Neural cell (in vitro differentiated cells): ENCODE measurements at regions not wholly inside any gene's neighbourhood (a gene's known extent, or its start where the extent isn't known, plus 50 kb on each side); places are given as distances from the start of the nearest gene placed in this dataset.

Experiments
- H2AFZ ChIP-seq: fragments of 200-600, 300-800 bp; sonication (generic), shearing (Covaris generic); 2 replicates; pipeline ENCODE4 v1.6.0; 2014; ENCODE audit warnings: low read depth, mild to moderate bottlenecking, antibody characterized with exemption, low read length, moderate library complexity
- H3F3A ChIP-seq: fragments of 200-600 bp; shearing (Covaris generic); 2 replicates; pipeline ENCODE4 v1.6.1; 2016; ENCODE audit warnings: mild to moderate bottlenecking, moderate library complexity, mixed read lengths, antibody characterized with exemption, low read length; ENCODE audit not compliant: insufficient read depth, poor library complexity, severe bottlenecking
- H3K27ac ChIP-seq: fragments of 200-600, 300-800 bp; sonication (generic), shearing (Covaris generic); 2 replicates; pipeline ENCODE4 v1.5.1; 2014; ENCODE audit warnings: mild to moderate bottlenecking, low read length, moderate library complexity
- H3K27me3 ChIP-seq: fragments of 300-800, 200-600 bp; sonication (generic), shearing (Covaris generic); 2 replicates; pipeline ENCODE4 v1.6.0; 2014; ENCODE audit warnings: mild to moderate bottlenecking, low read depth, low read length, moderate library complexity; ENCODE audit not compliant: insufficient read depth
- H3K36me3 ChIP-seq: fragments of 300-800, 200-600 bp; sonication (generic), shearing (Covaris generic); 2 replicates; pipeline ENCODE4 v1.5.1; 2014; ENCODE audit warnings: mild to moderate bottlenecking, antibody characterized with exemption, low read length, moderate library complexity; ENCODE audit not compliant: insufficient read depth
- H3K4me2 ChIP-seq: fragments of 300-800, 200-600 bp; sonication (generic), shearing (Covaris generic); 2 replicates; pipeline ENCODE4 v1.6.0; 2014; ENCODE audit warnings: mild to moderate bottlenecking, low read length
- H3K4me3 ChIP-seq: fragments of 300-800, 200-600 bp; sonication (generic), shearing (Covaris generic); 2 replicates; pipeline ENCODE4 v1.5.1; 2014; ENCODE audit warnings: mild to moderate bottlenecking, low read length, moderate library complexity
- H3K79me2 ChIP-seq: fragments of 200-600 bp; shearing (Covaris generic); replicated peaks from 2 replicates; pipeline ENCODE4 v1.6.0; 2014; ENCODE audit warnings: mild to moderate bottlenecking, low read length, moderate library complexity; ENCODE audit not compliant: insufficient read depth
- H3K9ac ChIP-seq: fragments of 300-800, 200-600 bp; sonication (generic), shearing (Covaris generic); 2 replicates; pipeline ENCODE4 v1.6.1; 2016; ENCODE audit warnings: mild to moderate bottlenecking, low read length, mixed read lengths
- H3K9me2 ChIP-seq: fragments of 200-600 bp; shearing (Covaris generic); 2 replicates; pipeline ENCODE4 v1.6.1; 2016; ENCODE audit warnings: mild to moderate bottlenecking, low read length, mixed read lengths; ENCODE audit not compliant: insufficient read depth
- H3K9me3 ChIP-seq: fragments of 200-600, 300-800 bp; sonication (generic), shearing (Covaris generic); 2 replicates; pipeline ENCODE4 v1.6.1; 2016; ENCODE audit warnings: mild to moderate bottlenecking, mixed run types, low read length, moderate library complexity, mixed read lengths
- H4K20me1 ChIP-seq: fragments of 200-600 bp; shearing (Covaris generic); 2 replicates; pipeline ENCODE4 v1.6.1; 2016; ENCODE audit warnings: mild to moderate bottlenecking, mixed run types; ENCODE audit not compliant: insufficient read depth
- EP300 ChIP-seq: fragments of 450-650 bp; conservative IDR thresholded peaks from 2 replicates; pipeline ENCODE4 v1.6.1; 2014; ENCODE audit warnings: antibody characterized with exemption, mild to moderate bottlenecking, moderate library complexity; ENCODE audit not compliant: poor library complexity, severe bottlenecking
- EZH2 ChIP-seq: fragments of 200-600, 300-800 bp; shearing (Covaris generic), sonication (generic); IDR thresholded peaks from 2 replicates; pipeline ENCODE4 v1.6.1; 2014; ENCODE audit warnings: antibody characterized with exemption, low read length, borderline replicate concordance, mild to moderate bottlenecking; ENCODE audit not compliant: insufficient read depth, poor library complexity, severe bottlenecking
- MXI1 ChIP-seq: fragments of 450-650 bp; conservative IDR thresholded peaks from 2 replicates; pipeline ENCODE4 v1.6.1; 2014; ENCODE audit warnings: antibody characterized with exemption, mild to moderate bottlenecking; ENCODE audit not compliant: poor library complexity, severe bottlenecking
- POLR2AphosphoS5 ChIP-seq: IDR thresholded peaks from 2 replicates; pipeline ENCODE4 v1.6.1; 2012
- RAD21 ChIP-seq: fragments of 450-650 bp; conservative IDR thresholded peaks from 2 replicates; pipeline ENCODE4 v1.6.1; 2014; ENCODE audit warnings: antibody characterized with exemption, mild to moderate bottlenecking, moderate library complexity
- REST ChIP-seq: IDR thresholded peaks from 2 replicates; pipeline ENCODE4 v1.6.1; 2012; ENCODE audit warnings: borderline replicate concordance
- SMC3 ChIP-seq: fragments of 450-650 bp; conservative IDR thresholded peaks from 2 replicates; pipeline ENCODE4 v1.6.1; 2014; ENCODE audit warnings: antibody characterized with exemption, mild to moderate bottlenecking, moderate library complexity; ENCODE audit not compliant: poor library complexity
- TAF1 ChIP-seq: IDR thresholded peaks from 2 replicates; pipeline ENCODE4 v1.6.1; 2012; ENCODE audit warnings: low read depth
- TF ChIP-seq, protein P1 (sequence below): fragments of 450-650 bp; IDR thresholded peaks from 2 replicates; pipeline ENCODE4 v1.5.1; 2014; ENCODE audit warnings: antibody characterized with exemption, mild to moderate bottlenecking, moderate library complexity; ENCODE audit not compliant: poor library complexity, severe bottlenecking

- H3K4me2 ChIP-seq: no peak overlapping the region
- no peaks in the 10 kb centered on the region for H3F3A ChIP-seq
- H3K27ac ChIP-seq: no peak overlapping the region
- H2AFZ ChIP-seq: no peak overlapping the region
- no peaks in the 10 kb centered on the region for H4K20me1 ChIP-seq
- no peak overlapping the region for H3K4me3 ChIP-seq
- no peaks in the 10 kb centered on the region for H3K27me3 ChIP-seq
- no peaks in the 10 kb centered on the region for H3K9me2 ChIP-seq
- no peak overlapping the region for H3K9ac ChIP-seq
- H3K36me3 ChIP-seq: no peaks in the 10 kb centered on the region
- TF ChIP-seq RAD21: no peak
- TF ChIP-seq, protein P1, sequence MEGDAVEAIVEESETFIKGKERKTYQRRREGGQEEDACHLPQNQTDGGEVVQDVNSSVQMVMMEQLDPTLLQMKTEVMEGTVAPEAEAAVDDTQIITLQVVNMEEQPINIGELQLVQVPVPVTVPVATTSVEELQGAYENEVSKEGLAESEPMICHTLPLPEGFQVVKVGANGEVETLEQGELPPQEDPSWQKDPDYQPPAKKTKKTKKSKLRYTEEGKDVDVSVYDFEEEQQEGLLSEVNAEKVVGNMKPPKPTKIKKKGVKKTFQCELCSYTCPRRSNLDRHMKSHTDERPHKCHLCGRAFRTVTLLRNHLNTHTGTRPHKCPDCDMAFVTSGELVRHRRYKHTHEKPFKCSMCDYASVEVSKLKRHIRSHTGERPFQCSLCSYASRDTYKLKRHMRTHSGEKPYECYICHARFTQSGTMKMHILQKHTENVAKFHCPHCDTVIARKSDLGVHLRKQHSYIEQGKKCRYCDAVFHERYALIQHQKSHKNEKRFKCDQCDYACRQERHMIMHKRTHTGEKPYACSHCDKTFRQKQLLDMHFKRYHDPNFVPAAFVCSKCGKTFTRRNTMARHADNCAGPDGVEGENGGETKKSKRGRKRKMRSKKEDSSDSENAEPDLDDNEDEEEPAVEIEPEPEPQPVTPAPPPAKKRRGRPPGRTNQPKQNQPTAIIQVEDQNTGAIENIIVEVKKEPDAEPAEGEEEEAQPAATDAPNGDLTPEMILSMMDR: no peak
- no peak for TF ChIP-seq MXI1
- TF ChIP-seq EZH2: no peak
- no peak for TF ChIP-seq SMC3
- no peaks in the 10 kb centered on the region for H3K9me3 ChIP-seq
- H3K79me2 ChIP-seq: no peaks in the 10 kb centered on the region
Observed at GRCh38 chr4:62512271-62512670, 1312.1 kb downstream of the ADGRL3 start.

DNA sequence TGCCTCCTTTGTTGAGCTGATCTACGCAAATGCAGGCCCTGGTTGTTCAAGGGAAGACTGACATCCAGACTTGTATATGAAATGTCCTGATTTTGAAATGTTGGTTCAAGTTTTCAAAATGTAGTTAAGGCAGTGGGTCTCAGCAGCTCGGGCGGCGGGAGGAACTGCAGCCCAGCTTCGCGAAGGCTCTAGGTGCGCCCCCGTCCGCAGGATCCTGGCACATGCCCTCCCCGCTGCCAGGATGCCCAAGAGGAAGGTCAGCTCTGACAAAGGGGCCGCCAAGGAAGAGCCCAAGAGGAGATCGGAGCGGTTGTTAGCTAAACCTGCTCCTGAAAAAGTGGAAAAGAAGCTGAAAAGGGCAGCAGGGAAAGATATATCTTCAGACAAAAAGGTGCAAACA lies 1310.1 kb downstream of the ADGRL3 start:
- H3K36me3 ChIP-seq: no peaks in the 10 kb centered on the region
- H3K79me2 ChIP-seq: no peaks in the 10 kb centered on the region
- H3K27me3 ChIP-seq: no peaks in the 10 kb centered on the region
- no peak overlapping the region for H3K9ac ChIP-seq
- no peak overlapping the region for H2AFZ ChIP-seq
- H3K9me3 ChIP-seq: no peaks in the 10 kb centered on the region
- H3K27ac ChIP-seq: no peak overlapping the region
- TF ChIP-seq TAF1 (no peak), EP300 (no peak), EZH2 (no peak), RAD21 (no peak), POLR2AphosphoS5 (no peak), REST (no peak), SMC3 (no peak)
- no peaks in the 10 kb centered on the region for H3K9me2 ChIP-seq
- H3K4me3 ChIP-seq: no peak overlapping the region
- H3F3A ChIP-seq: no peaks in the 10 kb centered on the region
- H4K20me1 ChIP-seq: no peaks in the 10 kb centered on the region
- H3K4me2 ChIP-seq: no peak overlapping the region

- no peaks in the 10 kb centered on the region for H3K9me3 ChIP-seq
- no peak overlapping the region for H3K4me2 ChIP-seq
- H3K4me3 ChIP-seq: no peak overlapping the region
- H3K79me2 ChIP-seq: no peaks in the 10 kb centered on the region
- TF ChIP-seq EP300 (no peak), MXI1 (no peak), SMC3 (no peak), EZH2 (no peak), RAD21 (no peak), REST (no peak), TAF1 (no peak), POLR2AphosphoS5 (no peak)
- TF ChIP-seq, protein P1: no peak
- no peaks in the 10 kb centered on the region for H3F3A ChIP-seq
- H3K9me2 ChIP-seq: no peaks in the 10 kb centered on the region
- no peak overlapping the region for H2AFZ ChIP-seq
- H4K20me1 ChIP-seq: no peaks in the 10 kb centered on the region
- no peak overlapping the region for H3K9ac ChIP-seq
- H3K36me3 ChIP-seq: no peaks in the 10 kb centered on the region
- no peak overlapping the region for H3K27ac ChIP-seq
- H3K27me3 ChIP-seq: no peaks in the 10 kb centered on the region
Observed at GRCh38 chr4:62500296-62500695, 1300.2 kb downstream of the ADGRL3 start.
